NCI-H2171 (cell line): ENCODE measurements at regions not wholly inside any gene's neighbourhood (a gene's known extent, or its start where the extent isn't known, plus 50 kb on each side); places are given as distances from the start of the nearest gene placed in this dataset.

Experiments used
- DNase-seq: peaks from one replicate; lab custom pipeline; 2025; lab: John Stamatoyannopoulos, UW

DNA sequence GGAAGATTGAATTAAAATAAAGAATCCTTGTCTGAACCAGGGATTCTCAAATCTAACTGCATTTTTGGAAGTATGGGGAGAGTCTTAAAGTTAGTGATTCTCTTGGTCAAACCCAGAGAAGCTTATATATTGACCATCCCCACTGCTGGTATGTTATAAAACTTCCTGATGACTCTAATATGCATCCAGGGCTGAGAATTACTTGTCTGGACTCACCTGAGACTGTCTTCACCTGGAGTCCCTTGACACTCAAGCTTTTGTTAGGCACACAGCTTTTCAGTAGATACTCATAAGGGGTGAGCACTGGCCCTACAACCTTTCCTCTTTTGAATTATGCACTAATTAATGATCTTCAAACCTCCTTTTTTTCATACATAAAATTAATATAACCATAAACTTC lies 149.6 kb upstream of the GULP1 start:
- no peak for DNase-seq

- DNase-seq, result no peak
These were observed 148.9 kb upstream of the GULP1 start for GRCh38 chr2:188142636-188143295.

GRCh38 chr2:188145885-188146284 lies 145.8 kb upstream of the GULP1 start:
- no peak for DNase-seq

DNA sequence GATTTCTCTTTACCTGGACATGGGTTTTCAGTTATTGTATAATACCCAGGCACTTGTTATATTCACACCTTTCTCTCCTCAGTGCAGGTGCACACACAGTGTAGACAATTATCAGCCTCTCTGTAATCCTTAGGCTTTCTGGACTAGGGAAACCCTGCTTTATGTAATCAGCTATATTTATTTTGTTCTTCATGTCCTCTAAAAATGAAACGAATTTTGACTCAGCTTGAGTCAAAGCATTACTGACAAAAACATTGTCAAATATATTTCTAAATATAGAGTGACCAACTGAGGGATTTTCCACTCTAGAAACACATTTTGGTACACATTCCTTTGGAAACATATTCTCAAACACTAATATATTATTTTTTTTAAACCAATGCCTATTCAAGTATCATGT lies 144.8 kb upstream of the GULP1 start:
- no peak for DNase-seq

GRCh38 chr2:188151670-188152069 lies 140.0 kb upstream of the GULP1 start:
- no peak for DNase-seq

DNA sequence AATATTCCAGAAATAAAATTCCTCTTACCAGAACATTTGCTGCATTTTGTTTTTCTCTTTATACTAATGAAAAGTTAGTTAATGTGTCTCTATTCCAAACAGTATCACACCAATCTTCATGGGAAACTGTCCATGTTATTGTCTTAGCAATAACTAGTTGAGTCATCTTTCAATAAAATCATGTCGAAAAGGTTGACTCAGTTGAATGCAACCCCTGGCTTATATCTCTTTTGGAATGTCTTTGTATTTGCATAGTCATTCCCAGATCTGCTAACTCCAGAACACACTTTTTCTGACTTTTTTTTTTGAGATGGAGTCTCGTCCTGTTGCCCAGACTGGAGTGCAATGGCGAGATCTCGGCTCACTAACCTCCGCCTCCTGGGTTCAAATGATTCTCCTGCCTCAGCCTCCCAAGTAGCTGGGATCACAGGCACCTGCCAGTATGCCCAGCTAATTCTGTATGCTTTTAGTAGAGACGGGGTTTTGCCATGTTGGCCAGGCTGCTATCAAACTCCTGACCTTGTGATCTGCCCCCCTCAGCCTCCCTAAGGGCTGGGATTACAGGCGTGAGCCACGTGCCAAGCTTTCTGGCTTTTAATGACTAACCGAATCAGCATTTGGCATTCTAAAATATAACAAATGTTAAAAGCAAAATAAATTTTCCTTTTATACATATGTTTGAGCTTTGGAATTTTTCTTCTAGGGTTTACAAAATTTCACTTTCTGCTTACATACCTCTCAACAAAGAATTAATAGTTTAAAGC lies 133.2 kb upstream of the GULP1 start:
- DNase-seq, result no peak

DNA sequence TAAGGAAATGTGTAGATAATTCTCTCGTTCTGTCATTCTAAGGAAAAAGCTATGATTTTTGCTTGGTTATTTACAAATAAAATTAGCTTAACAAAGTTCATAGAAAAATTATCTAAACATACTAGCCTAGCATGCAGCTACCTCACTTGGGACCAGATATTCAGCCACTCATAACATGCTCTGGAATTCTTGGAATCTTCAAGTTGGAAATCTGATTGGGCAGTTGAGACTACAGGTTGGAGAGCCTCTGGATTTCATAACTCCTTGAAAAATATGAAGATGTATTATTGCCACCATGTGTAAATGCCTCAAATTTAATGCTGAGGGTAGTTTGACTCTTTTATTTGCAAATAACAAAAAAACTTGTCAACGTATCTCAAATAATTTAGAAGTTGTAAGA lies 132.2 kb upstream of the GULP1 start:
- DNase-seq, result no peak

DNA sequence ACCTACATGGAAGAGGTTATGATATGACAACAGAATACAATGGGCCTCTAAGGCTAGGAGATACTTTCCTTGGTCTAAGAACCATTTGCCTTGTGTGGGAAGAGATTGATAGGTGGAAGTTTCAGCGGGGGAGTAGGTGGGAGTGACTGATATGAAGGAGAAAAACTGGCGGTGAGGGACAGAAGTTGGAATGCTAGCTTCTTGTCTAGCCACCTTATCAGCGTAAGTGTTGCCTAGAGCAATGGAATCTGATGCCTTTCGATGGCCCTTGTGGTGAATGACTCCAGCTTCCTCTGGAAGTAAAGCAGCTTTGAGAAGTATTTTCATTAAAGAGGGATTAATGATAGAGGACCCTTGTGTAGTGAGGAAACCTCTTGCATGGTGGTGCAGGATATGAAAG lies 121.3 kb upstream of the GULP1 start:
- no peak for DNase-seq

- DNase-seq, result no peak
These were observed 115.1 kb upstream of the GULP1 start for GRCh38 chr2:188176620-188177019.

GRCh38 chr2:188181067-188181838 lies 110.4 kb upstream of the GULP1 start:
- DNase-seq, result no peak

- DNase-seq, result no peak
These were observed 109.8 kb upstream of the GULP1 start for GRCh38 chr2:188181884-188182283.

DNA sequence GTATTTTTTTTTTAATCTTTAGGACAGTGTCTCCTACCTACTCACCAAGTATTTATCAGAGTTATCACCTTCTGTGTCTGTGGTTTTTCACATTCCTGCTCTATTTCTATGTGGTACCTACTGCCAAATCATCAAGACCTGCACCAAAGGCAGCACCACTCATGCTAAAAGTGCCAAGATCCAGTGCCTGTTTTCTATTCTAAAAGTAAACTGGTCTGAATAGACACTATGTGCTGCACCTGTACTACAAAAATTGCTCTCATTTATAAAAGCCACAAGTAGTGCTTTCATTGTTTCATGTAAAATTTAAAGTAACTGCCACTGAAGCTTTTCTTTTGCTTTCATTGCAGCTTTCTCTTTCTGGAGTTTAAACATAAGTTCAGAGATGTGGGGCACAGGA lies 103.9 kb upstream of the GULP1 start:
- no peak for DNase-seq

DNA sequence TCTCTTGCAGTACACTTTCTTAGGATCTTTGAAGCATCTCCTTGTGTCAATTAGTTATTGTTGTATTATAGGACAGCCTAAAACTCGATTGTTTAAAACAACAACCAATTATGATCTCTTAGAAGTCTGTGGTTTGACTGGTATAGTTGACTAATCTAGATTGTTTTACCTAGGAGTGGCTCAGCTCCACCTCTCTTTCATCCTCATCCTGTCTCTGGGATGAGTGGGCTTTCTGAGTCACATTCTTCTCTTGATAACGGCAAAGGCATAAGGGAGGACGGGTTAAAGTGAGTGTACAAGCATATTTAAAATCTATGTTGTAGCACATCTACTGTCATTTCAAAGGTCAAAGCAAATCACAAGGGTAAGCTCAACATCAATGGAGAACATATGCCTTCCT lies 102.3 kb upstream of the GULP1 start:
- DNase-seq, result no peak

GRCh38 chr2:188193230-188193629 lies 98.4 kb upstream of the GULP1 start:
- no peak for DNase-seq

GRCh38 chr2:188196343-188197008 lies 95.2 kb upstream of the GULP1 start:
- DNase-seq, result no peak

GRCh38 chr2:188199716-188200128 lies 92.0 kb upstream of the GULP1 start:
- no peak for DNase-seq

DNA sequence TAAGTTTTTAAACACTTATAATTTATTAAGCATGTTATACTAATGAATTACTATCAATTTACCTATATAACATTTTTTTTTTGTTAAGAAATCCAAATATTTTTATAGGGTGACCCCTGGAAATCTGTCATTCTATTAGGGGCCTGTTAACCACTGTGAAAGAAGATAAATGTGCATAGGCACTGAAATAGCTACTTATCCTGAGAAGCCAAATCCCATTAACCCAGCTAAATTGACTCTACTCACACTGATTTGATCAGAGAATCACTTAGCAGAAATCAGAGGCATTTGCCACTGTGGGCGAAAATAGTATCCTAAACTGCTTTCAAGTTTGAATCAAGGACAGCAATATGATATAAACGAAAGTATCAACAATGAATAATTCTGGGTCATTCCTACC lies 90.0 kb upstream of the GULP1 start:
- no peak for DNase-seq

DNA sequence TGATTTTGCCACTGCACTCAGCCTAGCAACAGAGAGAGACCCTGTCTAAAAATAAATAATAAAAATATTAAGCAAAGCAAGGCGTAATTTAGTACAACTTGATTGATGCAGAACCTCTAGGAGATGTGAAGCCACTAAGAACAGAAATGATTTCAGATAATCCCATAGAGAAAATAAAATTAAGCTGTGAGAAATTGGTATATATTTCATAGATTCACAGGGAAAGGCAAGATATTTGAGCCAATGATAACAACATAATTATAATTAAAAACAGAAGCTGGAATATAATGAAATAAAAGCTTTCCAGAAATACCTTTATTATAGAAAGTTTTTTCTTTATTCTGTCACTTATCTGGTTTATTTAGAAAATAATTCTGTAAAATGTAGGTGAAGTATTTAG lies 88.9 kb upstream of the GULP1 start:
- no peak for DNase-seq

DNA sequence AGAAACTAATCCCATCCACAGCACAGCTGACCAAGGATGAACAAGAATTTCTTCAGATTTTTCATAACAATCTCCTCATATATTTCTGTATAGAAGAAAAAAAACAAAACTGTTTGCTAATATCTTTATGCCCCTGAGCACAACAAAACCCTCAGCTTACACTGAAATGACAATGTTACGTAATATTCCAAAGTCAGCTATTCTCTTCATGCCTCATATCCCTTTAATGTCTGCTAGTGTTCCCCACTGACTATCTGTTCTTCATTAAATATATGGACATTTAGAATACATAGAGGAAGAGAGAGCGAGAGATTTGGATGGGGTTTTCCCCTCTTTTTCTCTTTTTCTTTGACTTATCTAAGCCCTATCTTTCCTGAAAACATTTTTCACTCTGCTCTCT lies 87.9 kb upstream of the GULP1 start:
- DNase-seq, result no peak

DNA sequence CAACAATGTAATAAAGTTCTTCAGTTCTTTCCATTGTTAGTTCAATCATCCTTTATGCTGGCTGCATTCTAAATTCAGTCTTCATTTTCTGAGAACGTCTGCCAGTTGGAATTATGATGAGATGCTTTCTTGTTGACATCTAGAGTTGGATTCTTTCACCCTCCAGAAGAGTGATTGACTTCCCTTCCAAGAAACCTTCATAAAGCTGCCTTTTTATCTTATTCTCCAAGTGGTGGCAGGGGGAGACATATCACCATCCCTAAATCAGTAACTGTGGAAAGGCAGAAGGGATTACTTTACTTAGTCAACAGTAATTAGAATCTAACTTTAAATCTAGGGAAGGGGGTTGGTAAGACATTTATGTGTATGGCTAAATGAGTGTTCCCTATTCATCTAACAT lies 86.8 kb upstream of the GULP1 start:
- DNase-seq, result no peak

DNA sequence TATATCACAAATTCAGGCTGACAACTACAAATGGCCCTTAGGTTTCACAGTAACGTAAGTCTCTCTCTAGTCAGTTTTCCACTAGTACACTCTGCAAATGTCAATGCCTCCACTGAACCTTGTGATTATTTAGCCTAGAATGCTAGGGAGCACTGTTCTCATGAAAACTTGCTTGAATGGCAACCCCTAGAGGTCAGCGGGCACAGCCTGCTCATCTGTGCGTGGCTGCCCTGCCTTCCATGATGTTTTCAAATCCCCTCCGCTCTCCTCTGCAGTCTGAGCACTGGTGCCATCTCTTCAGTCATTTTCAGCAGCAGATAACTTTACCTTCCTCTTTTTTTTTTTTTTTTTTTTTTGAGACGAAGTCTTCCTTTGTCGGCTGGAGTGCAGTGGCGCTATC lies 84.1 kb upstream of the GULP1 start:
- no peak for DNase-seq

- no peak for DNase-seq
These were observed 82.5 kb upstream of the GULP1 start for GRCh38 chr2:188209218-188209617.

DNA sequence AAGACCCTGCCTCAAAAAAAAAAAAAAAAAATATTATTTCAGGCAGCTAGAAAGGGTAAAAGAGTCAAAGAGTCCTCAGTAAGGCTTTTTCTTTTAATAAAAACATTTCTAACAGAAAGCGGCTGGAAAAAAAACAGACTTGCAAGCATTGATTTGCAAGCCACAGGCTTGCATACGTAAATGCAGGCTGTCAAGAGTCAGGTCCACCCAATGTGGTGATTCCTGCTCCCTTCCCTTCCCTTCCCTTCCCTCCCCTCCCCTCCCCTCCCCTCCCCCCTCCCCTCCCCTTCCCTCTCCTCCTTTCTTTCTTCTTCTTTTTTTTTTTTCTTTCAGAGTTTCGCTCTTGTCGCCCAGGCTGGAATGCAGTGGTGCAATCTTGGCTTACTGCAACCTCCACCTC lies 74.4 kb upstream of the GULP1 start:
- no peak for DNase-seq
